Adrenal gland (tissue), 5 donors: ENCODE measurements at regions not wholly inside any gene's neighbourhood (a gene's known extent, or its start where the extent isn't known, plus 50 kb on each side); places are given as distances from the start of the nearest gene placed in this dataset.

Experiments
- POLR2A ChIP-seq, 2 donors: fragments of 450-650 bp; IDR thresholded peaks; one replicate each; pipeline ENCODE4 v1.6.1; 2017; ENCODE audit warnings: antibody characterized with exemption in 2 of 2, mild to moderate bottlenecking in 2 of 2, moderate library complexity in 1 of 2
- TF ChIP-seq, protein P1 (sequence below), 6 experiments: fragments of 450-650 bp in 4 of 6; fragments of 200-600 bp in 2 of 6; sonication (generic) in 1 of 6; IDR thresholded peaks; 1 replicate in 5 of 6; 2 replicates in 1 of 6; pipeline versions ENCODE4 v1.5.1 to v1.8.0; 2016 to 2021; ENCODE audit warnings: antibody characterized with exemption in 6 of 6, mild to moderate bottlenecking in 2 of 6, moderate library complexity in 1 of 6
- donor health status: DM: no; HTN: no; CAD: no.

DNA sequence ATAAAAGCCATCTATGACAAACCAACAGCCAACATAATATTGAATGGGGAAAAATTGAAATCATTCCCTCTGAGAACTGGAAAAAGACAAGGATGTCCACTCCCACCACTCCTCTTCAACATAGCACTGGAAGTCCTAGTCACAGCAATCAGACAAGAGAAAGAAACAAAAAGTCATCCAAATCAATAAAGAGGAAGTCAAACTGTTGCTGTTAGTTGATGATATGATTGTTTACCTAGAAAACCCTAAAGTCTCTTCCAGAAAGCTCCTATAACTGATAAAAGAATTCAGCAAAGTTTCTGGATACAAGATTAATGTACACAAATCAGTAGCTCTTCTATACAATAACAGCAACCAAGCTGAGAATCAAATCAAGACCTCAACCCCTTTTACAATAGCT lies 285.1 kb upstream of the PHF14 start:
- TF ChIP-seq, protein P1, sequence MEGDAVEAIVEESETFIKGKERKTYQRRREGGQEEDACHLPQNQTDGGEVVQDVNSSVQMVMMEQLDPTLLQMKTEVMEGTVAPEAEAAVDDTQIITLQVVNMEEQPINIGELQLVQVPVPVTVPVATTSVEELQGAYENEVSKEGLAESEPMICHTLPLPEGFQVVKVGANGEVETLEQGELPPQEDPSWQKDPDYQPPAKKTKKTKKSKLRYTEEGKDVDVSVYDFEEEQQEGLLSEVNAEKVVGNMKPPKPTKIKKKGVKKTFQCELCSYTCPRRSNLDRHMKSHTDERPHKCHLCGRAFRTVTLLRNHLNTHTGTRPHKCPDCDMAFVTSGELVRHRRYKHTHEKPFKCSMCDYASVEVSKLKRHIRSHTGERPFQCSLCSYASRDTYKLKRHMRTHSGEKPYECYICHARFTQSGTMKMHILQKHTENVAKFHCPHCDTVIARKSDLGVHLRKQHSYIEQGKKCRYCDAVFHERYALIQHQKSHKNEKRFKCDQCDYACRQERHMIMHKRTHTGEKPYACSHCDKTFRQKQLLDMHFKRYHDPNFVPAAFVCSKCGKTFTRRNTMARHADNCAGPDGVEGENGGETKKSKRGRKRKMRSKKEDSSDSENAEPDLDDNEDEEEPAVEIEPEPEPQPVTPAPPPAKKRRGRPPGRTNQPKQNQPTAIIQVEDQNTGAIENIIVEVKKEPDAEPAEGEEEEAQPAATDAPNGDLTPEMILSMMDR (IDR thresholded peaks at IDR 0.05), result no peak
- TF ChIP-seq POLR2A (IDR thresholded peaks at IDR 0.05), result no peak
